KMS-11 (cell line): ENCODE measurements at regions not wholly inside any gene's neighbourhood (a gene's known extent, or its start where the extent isn't known, plus 50 kb on each side); places are given as distances from the start of the nearest gene placed in this dataset.

Experiments used
- H2AFZ ChIP-seq: fragments of 200-600 bp; sonication (generic); 2 replicates; pipeline ENCODE4 v1.6.1; 2016; ENCODE audit warnings: antibody characterized with exemption, mixed run types, low read depth
- H3K27ac ChIP-seq: fragments of 200-600 bp; sonication (generic); 2 replicates; pipeline ENCODE4 v1.6.1; 2016; ENCODE audit warnings: mild to moderate bottlenecking, mixed run types
- H3K27me3 ChIP-seq: fragments of 200-600 bp; sonication (generic); 2 replicates; pipeline ENCODE4 v1.6.1; 2017; ENCODE audit warnings: mild to moderate bottlenecking, low read depth, mixed run types, moderate library complexity; ENCODE audit not compliant: insufficient read depth
- H3K36me3 ChIP-seq: fragments of 200-600 bp; sonication (generic); 2 replicates; pipeline ENCODE4 v1.6.1; 2017; ENCODE audit warnings: mild to moderate bottlenecking, mixed run types; ENCODE audit not compliant: insufficient read depth
- H3K4me1 ChIP-seq: fragments of 200-600 bp; sonication (generic); 2 replicates; pipeline ENCODE4 v1.6.1; 2016; ENCODE audit warnings: mild to moderate bottlenecking, low read depth, mixed run types; ENCODE audit not compliant: poor library complexity, severe bottlenecking
- H3K4me2 ChIP-seq: fragments of 200-600 bp; sonication (generic); 2 replicates; pipeline ENCODE4 v1.7.0; 2016; ENCODE audit warnings: mild to moderate bottlenecking, mixed run types
- H3K4me3 ChIP-seq: fragments of 200-600 bp; sonication (generic); IDR thresholded peaks from 2 replicates; pipeline ENCODE4 v1.6.1; 2017; ENCODE audit warnings: low read depth, low read length, mixed read lengths; ENCODE audit not compliant: insufficient read depth
- H3K79me2 ChIP-seq: fragments of 200-600 bp; sonication (generic); 2 replicates; pipeline ENCODE4 v1.6.1; 2016; ENCODE audit warnings: low read depth, mixed run types; ENCODE audit not compliant: insufficient read depth
- H3K9ac ChIP-seq: fragments of 200-600 bp; sonication (generic); 2 replicates; pipeline ENCODE4 v1.6.1; 2016; ENCODE audit warnings: mild to moderate bottlenecking, mixed run types
- H4K20me1 ChIP-seq: fragments of 200-600 bp; sonication (generic); 2 replicates; pipeline ENCODE4 v1.6.1; 2016; ENCODE audit warnings: mild to moderate bottlenecking, mixed run types; ENCODE audit not compliant: insufficient read depth
- CTCF ChIP-seq: fragments of 200-600 bp; sonication (generic); conservative IDR thresholded peaks from 2 replicates; pipeline ENCODE4 v1.6.1; 2017; ENCODE audit warnings: low read depth, mild to moderate bottlenecking, antibody characterized with exemption, low read length, moderate library complexity, mixed read lengths

GRCh38 chr1:57747818-57748217 lies 324.0 kb upstream of the DAB1 start:
- no peaks in the 10 kb centered on the region for H3K27me3 ChIP-seq
- no peak overlapping the region for H3K4me2 ChIP-seq
- H3K4me3 ChIP-seq, result no peak overlapping the region
- H3K36me3 ChIP-seq, result no peaks in the 10 kb centered on the region
- H3K4me1 ChIP-seq, result no peaks in the 10 kb centered on the region
- TF ChIP-seq CTCF, result no peak
- no peaks in the 10 kb centered on the region for H4K20me1 ChIP-seq
- H3K27ac ChIP-seq, result no peak overlapping the region
- H2AFZ ChIP-seq, result no peak overlapping the region
- H3K9ac ChIP-seq, result no peak overlapping the region
- no peaks in the 10 kb centered on the region for H3K79me2 ChIP-seq

- Histone ChIP-seq H4K20me1 (no peaks in the 10 kb centered on the region), H3K4me3 (no peak overlapping the region), H2AFZ (no peak overlapping the region), H3K27me3 (no peaks in the 10 kb centered on the region), H3K4me2 (no peak overlapping the region), H3K27ac (no peak overlapping the region), H3K9ac (no peak overlapping the region), H3K79me2 (no peaks in the 10 kb centered on the region), H3K36me3 (no peaks in the 10 kb centered on the region), H3K4me1 (no peaks in the 10 kb centered on the region)
- no peak for TF ChIP-seq CTCF
Measured at GRCh38 chr1:57741521-57741920, 317.7 kb upstream of the DAB1 start.

- Histone ChIP-seq H2AFZ (no peak overlapping the region), H3K4me1 (no peaks in the 10 kb centered on the region), H3K27ac (no peak overlapping the region), H4K20me1 (no peaks in the 10 kb centered on the region), H3K27me3 (no peaks in the 10 kb centered on the region), H3K4me3 (no peak overlapping the region), H3K79me2 (no peaks in the 10 kb centered on the region), H3K9ac (no peak overlapping the region), H3K36me3 (no peaks in the 10 kb centered on the region), H3K4me2 (no peak overlapping the region)
- TF ChIP-seq CTCF, result no peak
Measured at GRCh38 chr1:57736940-57737339, 313.1 kb upstream of the DAB1 start.

- no peak overlapping the region for H3K9ac ChIP-seq
- no peaks in the 10 kb centered on the region for H3K36me3 ChIP-seq
- H4K20me1 ChIP-seq, result no peaks in the 10 kb centered on the region
- no peaks in the 10 kb centered on the region for H3K79me2 ChIP-seq
- no peaks in the 10 kb centered on the region for H3K27me3 ChIP-seq
- no peak for TF ChIP-seq CTCF
- no peak overlapping the region for H3K27ac ChIP-seq
- H3K4me1 ChIP-seq, result no peaks in the 10 kb centered on the region
- H2AFZ ChIP-seq, result no peak overlapping the region
- no peak overlapping the region for H3K4me3 ChIP-seq
- no peak overlapping the region for H3K4me2 ChIP-seq
Measured at GRCh38 chr1:57729181-57729580, 305.3 kb upstream of the DAB1 start.

- H3K27me3 ChIP-seq, result no peaks in the 10 kb centered on the region
Measured at GRCh38 chr1:57727121-57727520, 303.3 kb upstream of the DAB1 start.

More at GRCh38 chr1:57727121-57727520, 303.3 kb upstream of the DAB1 start:
- Histone ChIP-seq H3K9ac (no peak overlapping the region), H3K4me2 (no peak overlapping the region), H4K20me1 (no peaks in the 10 kb centered on the region), H3K79me2 (no peaks in the 10 kb centered on the region), H2AFZ (no peak overlapping the region), H3K36me3 (no peaks in the 10 kb centered on the region), H3K4me1 (no peaks in the 10 kb centered on the region), H3K27ac (no peak overlapping the region), H3K4me3 (no peak overlapping the region)
- TF ChIP-seq CTCF, result no peak
